Hematopoietic multipotent progenitor cell treated with erythropoietin and hydrocortisone succinate and interleukin-3 and kit ligand, for 4 days (in vitro differentiated cells): ENCODE measurements at regions not wholly inside any gene's neighbourhood (a gene's known extent, or its start where the extent isn't known, plus 50 kb on each side); places are given as distances from the start of the nearest gene placed in this dataset.

Experiments used
- DNase-seq: peaks from one replicate; pipeline ENCODE4 v3.0.0-alpha.2; 2015

DNA sequence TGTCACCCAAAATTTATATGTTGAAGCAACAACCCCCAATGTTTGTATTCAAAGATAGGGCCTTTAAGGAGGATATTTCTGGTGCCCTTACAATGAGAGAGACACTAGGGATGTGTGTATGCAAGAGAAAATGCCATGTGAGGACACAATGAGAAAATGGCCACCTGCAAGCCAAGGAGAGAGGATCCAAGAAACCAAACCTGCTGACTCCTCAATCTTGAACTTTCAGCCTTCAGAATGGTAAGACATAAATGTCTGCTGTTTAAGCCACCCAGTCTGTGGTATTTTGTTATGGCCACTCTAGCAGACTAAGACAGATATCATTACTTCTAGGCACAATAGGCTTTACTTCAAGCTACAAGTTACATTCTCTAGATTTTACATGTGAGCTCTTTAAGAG lies 1145.1 kb upstream of the MAP3K7 start:
- no peak for DNase-seq

DNA sequence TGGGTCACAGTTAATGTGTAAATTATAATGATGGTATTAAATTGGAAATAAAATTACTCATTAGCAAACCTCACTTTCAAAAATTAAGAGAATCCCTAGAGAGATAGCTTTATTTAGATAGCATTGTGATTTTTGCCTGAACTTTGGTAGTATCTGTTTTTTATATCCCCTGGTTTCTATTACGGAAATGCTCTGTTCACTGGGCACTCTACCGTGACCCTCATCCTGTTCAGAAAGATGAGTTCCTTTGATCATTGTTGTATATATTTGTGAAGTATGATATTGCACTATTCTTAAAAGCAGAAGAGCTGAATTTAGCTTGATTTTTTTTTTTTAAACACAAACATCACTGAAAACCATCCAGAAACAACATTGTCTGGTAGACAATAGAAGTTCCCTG lies 1143.8 kb upstream of the MAP3K7 start:
- DNase-seq = no peak

DNA sequence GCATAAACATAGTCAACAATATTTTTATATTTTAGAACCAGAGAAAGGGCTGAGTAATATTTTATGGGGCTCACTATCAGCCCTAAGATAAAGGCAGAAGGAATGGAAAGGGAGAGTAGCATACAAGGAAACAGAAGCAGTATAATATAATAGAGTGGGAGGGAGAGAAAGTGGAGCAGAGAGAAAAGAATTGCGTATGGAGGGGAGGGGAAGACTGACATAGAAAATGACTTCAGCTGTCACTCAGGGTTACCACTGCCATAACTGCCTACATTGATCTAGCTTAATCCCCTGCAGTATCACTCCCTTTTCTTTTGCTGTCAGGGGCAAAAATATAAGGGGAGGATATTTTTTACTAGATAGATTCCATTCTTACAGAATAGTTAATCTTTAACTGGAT lies 1133.5 kb upstream of the MAP3K7 start:
- no peak for DNase-seq

DNA sequence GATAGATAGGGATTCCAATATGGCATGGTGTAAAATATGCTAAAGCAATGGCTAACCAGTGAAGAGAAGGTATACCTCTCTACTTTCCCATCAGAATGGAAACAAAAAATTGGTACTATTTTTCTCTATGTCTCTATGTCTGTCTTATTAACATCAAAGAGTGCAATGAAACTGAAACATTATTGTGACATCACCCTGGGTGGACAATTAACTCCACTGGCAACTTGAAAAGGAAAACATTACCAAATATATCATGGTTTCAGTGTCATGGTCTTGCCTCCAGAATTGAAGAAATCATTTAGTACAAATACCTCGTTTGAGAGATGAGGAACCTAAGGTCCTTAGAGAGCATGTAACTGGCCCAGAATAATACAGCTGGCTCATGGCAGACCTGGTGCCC lies 1132.5 kb upstream of the MAP3K7 start:
- DNase-seq = no peak

DNA sequence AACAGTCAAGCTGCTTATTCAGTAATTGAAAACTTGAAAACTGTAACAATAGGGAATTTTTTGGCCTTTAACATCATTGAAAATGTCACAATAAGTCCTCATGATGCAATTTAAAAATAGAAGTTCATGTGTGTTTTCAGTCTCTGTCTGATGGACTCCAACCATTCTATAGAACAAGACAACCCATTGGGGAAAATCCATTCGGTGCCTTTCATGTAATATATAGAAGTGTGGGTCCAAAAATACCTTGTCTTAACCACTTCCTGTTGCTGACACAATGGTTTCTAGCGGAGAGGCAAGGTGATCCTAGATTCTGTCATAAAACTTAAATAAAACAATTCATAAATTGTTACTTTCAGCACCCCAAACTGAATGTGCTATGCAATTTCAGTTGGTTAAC lies 1131.3 kb upstream of the MAP3K7 start:
- no peak for DNase-seq

DNA sequence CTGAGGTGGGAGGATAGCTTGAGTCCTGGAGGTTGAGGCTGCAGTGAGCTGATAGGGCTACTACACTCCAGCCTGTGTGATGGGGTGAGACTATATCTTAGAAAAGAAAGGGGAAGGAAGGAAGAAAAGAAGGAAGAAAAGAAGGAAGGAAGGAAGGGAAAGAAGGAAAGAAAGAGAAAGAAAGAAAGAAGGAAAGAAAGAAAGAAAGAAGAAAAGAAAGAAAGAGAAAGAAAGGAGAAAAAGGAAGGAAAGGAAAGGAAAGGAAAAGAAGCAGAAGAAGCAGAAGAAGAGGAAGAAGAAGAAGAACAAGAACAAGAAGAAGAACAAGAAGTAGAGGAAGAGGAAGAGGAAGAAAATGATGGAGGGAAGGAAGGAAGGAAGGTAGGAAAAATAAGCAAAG lies 1130.2 kb upstream of the MAP3K7 start:
- DNase-seq = no peak

DNA sequence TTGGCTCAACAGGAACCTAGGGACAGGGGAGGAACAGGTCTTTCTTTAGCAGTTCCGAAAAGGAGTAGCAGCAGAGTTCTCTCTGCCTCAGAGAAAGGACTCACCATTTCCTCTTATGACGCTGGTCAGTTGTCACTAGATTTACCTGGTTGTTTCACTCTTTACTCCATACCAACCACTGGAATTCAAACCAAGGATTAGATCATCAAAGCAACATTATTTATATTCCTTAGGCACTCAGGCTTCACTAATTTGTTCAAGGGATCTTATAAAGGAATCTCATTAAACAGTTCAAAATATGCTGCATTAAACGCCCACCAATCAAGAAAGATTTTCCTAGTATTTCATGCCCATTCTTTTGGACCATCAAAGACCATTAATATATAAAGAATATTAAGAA lies 1129.5 kb upstream of the MAP3K7 start:
- no peak for DNase-seq

DNA sequence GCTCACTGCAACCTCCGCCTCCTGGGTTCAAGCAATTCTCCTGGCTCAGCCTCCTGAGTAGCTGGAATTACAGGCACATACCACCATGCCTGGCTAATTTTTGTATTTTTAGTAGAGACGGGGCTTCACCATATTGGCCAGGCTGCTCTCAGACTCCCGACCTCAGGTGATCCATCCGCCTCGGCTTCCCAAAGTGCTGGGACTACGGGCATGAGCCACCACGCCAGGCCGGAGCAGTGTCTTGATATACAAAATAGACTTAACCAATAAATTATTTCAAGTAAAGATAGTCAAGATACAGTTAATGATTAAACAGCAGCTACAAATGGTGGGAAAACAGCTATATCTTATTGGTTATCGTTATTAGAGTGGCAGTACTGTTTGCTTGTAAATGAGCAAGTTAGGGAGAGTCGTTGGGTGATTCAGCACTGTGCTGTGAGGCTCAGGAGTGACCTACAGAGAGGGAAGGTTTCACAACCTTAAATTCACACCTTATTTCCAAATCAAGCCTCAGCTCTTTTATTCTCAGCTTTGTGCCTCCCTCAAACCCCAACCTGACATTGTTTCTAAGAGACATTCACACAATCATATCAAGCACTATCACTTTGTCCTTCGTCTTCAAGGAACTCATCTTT lies 1128.4 kb upstream of the MAP3K7 start:
- DNase-seq = no peak

DNA sequence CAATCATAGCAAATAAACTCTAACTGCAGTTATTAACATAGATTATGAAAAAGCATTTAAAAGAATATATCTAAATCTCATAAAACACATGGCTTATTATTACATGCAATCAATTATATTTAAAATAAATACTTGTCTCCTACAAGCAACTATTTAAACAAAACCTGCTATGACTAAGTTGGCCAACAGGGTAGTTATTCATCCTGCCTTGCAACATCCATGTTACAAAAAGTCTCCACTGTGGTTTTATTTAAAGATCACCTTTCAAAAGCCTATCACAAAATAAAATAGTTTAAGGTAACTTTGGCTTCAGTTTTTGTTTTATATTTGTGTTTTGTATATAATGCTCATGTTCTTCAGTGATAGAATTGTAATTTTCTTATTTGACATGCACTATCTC lies 1127.0 kb upstream of the MAP3K7 start:
- DNase-seq = no peak

DNA sequence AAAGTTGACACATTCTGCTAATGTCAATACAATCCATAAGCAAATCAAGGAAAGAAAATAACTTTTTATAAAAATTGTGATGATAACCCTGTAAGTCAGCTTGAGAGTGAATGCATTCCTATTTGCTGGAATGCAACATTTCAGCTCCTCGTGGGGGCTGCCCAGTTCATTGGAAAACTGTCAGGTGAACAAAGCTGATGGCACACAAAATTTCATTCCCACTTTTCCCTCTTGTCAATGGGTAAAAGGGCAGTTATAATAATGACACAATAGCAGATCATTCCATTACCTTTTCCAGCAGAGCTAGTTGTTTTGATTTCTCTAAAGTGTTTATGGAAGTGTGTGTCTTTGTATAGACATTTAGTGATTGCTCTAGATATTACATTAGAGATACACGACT lies 1124.6 kb upstream of the MAP3K7 start:
- DNase-seq = no peak

DNA sequence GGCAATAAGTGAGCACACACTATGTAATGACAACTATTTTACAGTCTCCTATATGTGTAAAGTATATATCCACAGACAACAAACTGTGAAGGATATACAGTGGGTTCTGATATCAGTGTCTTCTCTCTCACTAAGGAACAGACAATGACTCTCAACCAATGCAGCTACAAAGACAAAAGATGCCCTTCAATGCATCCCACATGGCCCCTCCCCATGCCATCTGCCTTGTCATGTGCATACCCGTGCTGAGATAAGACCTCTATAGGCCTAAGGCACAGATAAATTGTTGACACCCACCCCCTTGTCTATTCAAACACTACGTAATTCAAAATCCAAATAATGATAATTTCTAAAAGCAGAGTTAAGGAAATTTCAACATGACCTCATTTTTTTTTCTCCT lies 1123.5 kb upstream of the MAP3K7 start:
- no peak for DNase-seq

DNA sequence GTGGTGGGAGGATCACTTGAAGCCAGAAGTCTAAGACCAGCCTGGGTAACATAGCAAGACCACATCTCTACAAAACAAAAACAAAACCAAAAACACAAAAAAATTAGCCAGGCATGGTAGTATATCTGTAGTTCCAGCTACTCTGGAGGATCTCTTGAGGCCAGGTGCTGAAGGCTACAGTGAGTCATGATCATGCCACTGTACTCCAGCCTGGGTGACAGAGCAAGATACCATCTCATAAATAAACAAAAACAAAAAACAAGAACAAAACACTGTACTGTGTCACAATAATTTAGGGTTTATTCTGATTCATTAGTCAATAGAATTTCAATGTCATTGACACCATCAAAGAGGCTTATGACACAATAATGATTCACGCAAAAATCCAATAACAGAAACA lies 1121.7 kb upstream of the MAP3K7 start:
- DNase-seq = no peak

DNA sequence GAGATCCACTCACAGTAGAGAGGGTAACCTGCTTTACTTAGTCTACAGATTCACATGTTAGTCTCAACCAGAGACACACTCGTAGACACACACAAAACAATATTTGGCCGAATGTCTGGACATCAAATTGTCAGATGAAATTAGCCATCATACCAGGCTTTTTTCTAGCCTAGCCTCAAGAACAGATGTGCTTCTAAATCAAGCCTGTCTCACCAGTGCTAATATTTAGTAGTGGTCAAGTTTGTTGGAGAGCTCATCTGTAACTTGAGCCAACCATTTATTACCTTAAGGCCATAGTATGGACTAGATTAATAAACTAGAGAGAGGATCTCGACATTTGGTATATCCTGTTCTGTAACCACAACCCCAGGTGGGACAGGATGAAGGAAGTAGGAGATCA lies 1118.8 kb upstream of the MAP3K7 start:
- no peak for DNase-seq

DNA sequence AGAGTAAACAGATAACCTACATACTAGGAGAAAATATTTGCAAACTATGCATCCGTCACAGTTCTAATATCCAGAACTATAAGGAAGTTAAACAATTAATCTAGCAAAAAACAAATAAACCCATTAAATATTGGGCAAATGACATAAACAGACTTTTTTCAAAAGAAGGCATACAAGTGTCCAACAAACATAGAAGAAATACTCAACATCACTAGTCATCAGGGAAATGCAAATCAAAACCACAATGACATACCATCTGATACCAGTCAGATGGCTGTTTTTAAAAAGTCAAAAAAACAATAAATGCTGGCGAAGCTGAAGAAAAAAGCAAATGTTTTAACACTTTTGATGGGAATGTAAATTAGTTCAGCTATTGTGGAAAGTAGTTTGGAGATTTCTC lies 1117.7 kb upstream of the MAP3K7 start:
- no peak for DNase-seq

DNA sequence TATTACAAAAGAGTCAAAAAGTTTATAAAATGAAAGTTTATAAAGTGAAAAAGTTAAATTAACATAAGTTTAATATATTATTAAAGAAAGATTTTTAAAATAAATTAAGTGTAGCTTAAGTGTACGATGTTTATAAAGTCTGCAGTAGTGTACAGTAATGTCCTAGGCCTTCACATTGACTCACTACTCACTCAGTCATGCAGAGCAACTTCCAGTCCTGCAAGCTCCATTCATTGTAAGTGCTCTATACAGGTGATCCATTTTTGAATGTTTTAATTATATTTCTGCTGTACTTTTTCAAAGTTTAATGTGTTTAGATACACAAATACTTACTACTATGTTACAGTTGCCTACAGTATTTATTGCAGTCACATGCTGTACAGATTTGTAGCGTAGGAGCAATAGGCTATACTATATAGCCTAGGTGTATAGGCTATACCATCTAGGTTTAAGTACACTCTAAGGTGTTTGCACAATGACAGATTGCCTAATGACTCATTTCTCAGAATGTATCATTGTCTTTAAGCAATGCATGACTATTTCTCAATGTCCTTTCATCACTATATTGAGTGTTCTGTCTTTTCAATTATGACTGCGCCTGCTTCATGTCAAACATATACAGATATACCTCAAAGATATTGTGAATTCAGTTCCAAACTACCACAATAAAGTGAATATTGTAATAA lies 1110.3 kb upstream of the MAP3K7 start:
- no peak for DNase-seq

DNA sequence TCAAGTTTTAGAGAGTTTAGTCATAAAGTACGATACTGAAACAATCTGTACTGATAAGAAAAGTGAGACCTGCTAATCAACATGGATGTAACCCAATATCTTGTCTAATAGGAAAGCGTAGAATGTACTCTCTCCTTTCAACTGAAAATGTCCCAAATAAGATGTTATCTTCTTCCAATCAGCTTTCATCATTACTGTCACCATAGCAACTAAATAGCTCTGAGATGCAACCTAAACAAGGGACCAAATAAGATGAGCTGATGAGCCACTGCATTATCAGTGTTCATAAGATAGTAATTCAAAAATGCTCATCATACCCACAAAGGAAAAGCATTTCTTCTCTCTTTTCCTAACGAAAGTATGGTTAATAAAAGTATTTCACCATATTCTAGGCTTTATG lies 1108.3 kb upstream of the MAP3K7 start:
- no peak for DNase-seq

DNA sequence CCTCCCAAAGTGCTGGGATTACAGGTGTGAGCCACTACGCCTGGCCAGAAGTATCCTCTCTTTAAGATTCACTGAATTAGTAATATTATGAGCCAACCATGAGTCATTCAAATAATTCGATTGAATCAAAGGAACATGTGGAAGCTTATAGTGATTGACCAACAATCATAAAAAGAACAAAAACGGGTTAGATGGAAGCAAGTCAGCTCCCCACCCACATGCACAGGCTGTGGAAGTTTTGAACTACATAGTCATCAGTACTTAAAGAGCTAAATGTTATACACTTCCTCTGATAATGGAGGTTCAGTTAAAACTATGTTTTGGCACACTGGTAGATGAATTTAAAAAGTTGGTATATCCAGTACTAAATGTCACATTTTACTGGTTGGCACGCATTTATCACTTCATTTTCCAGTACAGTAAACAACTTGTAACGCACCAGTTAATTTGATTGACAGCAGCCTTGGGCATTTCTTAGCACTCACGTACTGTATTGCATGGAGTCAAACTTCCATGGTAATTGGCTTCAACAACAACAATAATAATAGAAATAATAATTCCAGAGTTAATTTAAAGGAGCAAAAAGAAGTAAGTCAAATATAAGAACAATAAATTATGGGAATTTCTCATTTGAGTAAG lies 1107.3 kb upstream of the MAP3K7 start:
- no peak for DNase-seq

DNA sequence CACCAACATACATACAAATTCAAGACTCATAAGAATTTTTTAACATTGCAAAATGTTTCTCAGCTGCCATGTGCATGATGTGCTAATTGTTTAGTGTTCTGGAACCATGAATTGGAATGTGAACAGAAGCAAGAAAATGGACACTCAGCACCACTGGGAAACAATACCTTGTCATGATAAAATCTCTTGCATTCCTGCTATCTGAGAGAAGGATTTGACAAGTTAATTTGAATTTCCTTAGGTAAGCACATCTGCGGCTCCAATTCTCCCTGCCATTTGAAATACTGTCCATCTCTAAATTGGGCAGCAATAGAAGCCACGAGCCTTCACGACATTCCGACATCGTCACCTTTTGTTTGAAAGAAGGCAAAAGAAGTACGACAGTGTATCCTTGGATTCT lies 1104.6 kb upstream of the MAP3K7 start:
- DNase-seq = no peak

DNA sequence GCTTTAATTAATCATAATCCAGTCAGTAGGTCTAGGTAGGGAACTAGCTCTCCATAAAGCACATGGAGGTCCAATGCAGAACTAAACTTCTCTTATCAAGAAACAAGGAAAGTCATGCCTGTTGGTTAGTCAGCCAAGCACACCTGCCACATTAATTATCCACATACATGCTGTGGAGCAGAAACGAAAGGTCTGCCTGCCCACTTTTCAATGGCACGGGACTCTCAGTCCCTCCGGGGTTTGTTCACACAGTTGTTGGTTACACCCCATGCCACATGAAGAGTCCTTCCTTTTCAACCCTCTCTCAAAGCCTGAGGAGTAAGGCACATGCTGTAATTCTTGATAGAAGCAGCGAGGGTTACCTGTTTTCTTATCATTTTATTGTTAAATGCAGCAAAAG lies 1096.4 kb upstream of the MAP3K7 start:
- DNase-seq = no peak

DNA sequence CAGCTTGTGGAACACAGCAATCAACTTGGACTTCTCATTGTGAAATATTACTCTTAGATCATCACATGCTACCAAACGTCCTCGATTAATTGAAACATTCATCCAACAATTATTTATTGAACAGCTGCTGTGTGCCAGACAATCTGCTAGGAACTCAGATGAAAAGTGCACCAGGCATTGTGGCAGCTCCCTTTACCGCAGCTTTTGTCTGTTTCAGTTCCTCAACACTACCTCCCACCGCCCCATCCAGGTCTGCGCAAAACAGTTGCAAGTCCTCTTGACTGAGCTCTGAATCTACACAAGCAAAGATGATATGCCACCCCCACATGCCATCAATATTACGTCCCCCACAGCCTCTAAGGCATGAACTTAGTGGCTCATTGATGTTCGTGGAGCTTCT lies 1094.4 kb upstream of the MAP3K7 start:
- no peak for DNase-seq

DNA sequence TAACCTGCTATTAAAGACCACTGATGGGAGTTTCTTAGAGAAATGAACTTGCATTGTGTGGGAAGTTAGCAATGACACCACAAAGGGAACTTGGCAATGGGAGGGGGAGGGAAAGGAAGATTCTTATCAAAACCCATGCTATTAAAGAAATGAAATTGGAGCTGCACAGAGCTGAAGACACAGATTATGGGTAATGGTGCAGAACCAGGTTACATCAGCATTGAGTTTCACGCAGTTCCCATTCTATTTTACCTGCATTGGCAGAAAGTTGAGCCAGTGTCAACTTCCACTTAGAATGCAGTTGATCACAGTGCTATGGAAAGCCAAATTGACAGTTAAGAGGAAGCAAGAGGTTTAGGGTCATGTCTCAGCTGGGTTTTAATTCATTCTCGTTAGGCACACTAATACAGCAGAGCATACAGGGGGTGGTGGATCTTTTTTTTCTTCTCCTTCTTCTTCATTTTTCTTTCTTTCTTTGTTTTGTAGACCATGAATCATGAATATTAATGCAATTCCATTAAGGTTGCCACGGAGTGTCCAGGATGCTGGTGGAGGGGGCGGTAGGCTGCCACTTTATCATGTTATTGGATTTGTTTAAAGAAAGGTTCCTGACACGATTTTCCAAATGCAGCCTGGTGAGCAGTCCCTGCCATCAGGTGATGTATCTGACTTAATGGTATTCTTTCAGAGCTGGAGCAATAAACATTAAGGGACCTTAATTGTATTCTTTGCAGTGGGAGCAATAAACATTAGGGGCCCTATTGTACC lies 1092.0 kb upstream of the MAP3K7 start:
- DNase-seq = no peak

DNA sequence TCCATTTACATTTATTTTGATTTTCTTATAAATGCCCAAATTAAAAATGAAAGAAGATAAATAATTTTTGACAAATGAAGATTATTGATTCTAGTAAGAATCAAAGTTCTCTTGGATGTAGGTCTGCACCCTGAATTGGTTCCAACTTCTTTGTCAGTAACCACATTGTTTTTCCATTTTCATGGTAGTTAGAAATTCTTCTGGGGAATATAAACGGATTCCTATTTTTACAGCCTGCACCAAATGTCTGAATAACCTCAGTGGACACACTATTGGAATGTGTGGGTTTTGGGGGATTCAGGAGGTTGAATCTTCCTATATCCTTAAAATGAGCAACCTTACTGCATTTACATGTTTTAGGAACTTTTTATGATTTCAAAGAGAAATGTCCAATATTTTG lies 1085.3 kb upstream of the MAP3K7 start:
- no peak for DNase-seq

DNA sequence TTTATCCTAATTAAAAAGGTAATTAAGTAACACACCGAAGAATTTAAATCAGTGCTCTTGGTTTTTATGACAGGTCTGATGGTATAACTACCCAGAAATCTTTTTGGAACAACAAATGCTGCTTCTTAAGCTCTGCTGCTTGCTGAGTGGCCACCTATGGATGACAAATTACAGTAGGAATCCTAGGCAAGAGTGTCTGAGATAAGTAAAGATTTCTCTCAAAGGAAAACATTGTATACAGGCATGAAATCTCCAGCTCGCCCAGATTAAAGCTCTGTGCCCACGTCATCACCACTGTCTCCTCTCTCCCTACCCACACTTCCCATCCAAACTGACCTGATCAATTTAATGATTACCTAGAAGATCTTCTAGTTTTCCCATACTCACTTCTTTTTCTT lies 1083.0 kb upstream of the MAP3K7 start:
- no peak for DNase-seq
